ENCODE measurements at regions not wholly inside any gene's neighbourhood (a gene's known extent, or its start where the extent isn't known, plus 50 kb on each side); places are given as distances from the start of the nearest gene placed in this dataset.

DNA sequence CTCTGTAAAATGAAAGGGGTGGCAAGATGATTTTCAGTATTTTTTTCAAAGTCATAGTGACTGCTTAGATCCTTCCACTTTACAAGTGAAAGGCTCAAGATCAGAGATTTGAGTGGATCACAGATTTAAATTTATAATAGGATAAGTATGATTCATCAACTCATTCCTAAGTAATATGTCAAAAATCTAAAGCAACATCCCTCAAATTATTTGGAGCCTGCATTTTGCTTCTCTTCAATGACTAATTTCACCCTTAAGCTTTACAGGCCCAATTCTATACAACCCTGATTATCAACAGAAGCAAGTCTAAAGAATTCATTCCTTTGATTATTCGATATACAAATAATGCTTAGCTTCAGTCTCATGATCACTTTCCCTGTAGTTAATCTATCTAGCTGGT, 93.9 kb upstream of the HEY2 start:
- H3K4me1 Mint-ChIP-seq, result no peaks in the 10 kb centered on the region
- no peaks in the 10 kb centered on the region for H3K27me3 ChIP-seq (replicated peaks in 1 of 4; ENCODE audit: control extremely low read depth in 1 of 4, control insufficient read depth in 3 of 4, insufficient read depth in 4 of 4, low read length in 3 of 4)
- TF ChIP-seq EZH2 (IDR thresholded peaks at IDR 0.05; ENCODE audit: borderline replicate concordance, insufficient read depth, low read depth, low read length, poor library complexity, severe bottlenecking), result no peak
- TF ChIP-seq CTCF (IDR thresholded peaks at IDR 0.05), result no peak
- H3K79me2 ChIP-seq (ENCODE audit: control insufficient read depth, insufficient read depth, low read length), result no peaks in the 10 kb centered on the region
- no peak overlapping the region for H3K9ac ChIP-seq (ENCODE audit: low read length)
- peaks cover 3% of the 10 kb centered on the region for H3K9me3 Mint-ChIP-seq (ENCODE audit: insufficient read depth)
- no peak overlapping the region for H3K27ac ChIP-seq (ENCODE audit: low read length in 2 of 2)
- DNase-seq (no peak), ATAC-seq (ENCODE audit: low read depth) (no peak)
- H3K9me3 ChIP-seq (ENCODE audit: control extremely low read depth in 1 of 3, control insufficient read depth in 2 of 3, insufficient read depth in 1 of 3, low read length in 2 of 3), result peaks cover 0 to 3% (median 0%) of the 10 kb centered on the region in 3 donors
- no peak overlapping the region for H3K27ac Mint-ChIP-seq
- no peak overlapping the region for H3K4me3 ChIP-seq (ENCODE audit: control extremely low read depth in 1 of 5, extremely low read depth in 1 of 5, insufficient read depth in 1 of 5, low read depth in 2 of 5, low read length in 4 of 5)
- ChIA-PET CTCF (no interaction called here), POLR2A (no interaction called here)
- no peaks in the 10 kb centered on the region for H3K36me3 ChIP-seq (replicated peaks in 1 of 2; ENCODE audit: control extremely low read depth in 1 of 2, control insufficient read depth in 1 of 2, extremely low read depth in 1 of 2, insufficient read depth in 2 of 2, low read length in 1 of 2)
- no peaks in the 10 kb centered on the region for H4K20me1 ChIP-seq (ENCODE audit: control insufficient read depth, insufficient read depth, low read length, poor library complexity, severe bottlenecking)
- intact Hi-C loops (cut with micrococcal nuclease), result no loop called here
- H3K4me3 Mint-ChIP-seq, result no peak overlapping the region
- no peaks in the 10 kb centered on the region for H3K4me1 ChIP-seq (ENCODE audit: control insufficient read depth in 2 of 2, insufficient read depth in 2 of 2, low read length in 2 of 2)
- H3K27me3 Mint-ChIP-seq, result peaks cover 24% of the 10 kb centered on the region
- WGBS (ENCODE audit: insufficient coverage), result no CpG with 5 or more reads among the region's 1 CpG
- no peak overlapping the region for H2AFZ ChIP-seq (ENCODE audit: insufficient read depth, low read depth, low read length, poor library complexity, severe bottlenecking)
- no peak overlapping the region for H3K4me2 ChIP-seq (replicated peaks; ENCODE audit: low read depth, low read length, poor library complexity, severe bottlenecking)

- no peaks in the 10 kb centered on the region for H4K20me1 ChIP-seq (ENCODE audit: control insufficient read depth, insufficient read depth, low read length, poor library complexity, severe bottlenecking)
- peaks cover 3% of the 10 kb centered on the region for H3K9me3 Mint-ChIP-seq (ENCODE audit: insufficient read depth)
- no peak overlapping the region for H3K27ac ChIP-seq (ENCODE audit: low read length in 2 of 2)
- no peak overlapping the region for H3K27ac Mint-ChIP-seq
- DNase-seq, result no peak
- no peaks in the 10 kb centered on the region for H3K27me3 ChIP-seq (replicated peaks in 1 of 4; ENCODE audit: control extremely low read depth in 1 of 4, control insufficient read depth in 3 of 4, insufficient read depth in 4 of 4, low read length in 3 of 4)
- no peak overlapping the region for H3K9ac ChIP-seq (ENCODE audit: low read length)
- no peak overlapping the region for H3K4me3 Mint-ChIP-seq
- H3K9me3 ChIP-seq (ENCODE audit: control extremely low read depth in 1 of 3, control insufficient read depth in 2 of 3, insufficient read depth in 1 of 3, low read length in 2 of 3), result peaks cover 0 to 3% (median 0%) of the 10 kb centered on the region in 3 donors
- no peak overlapping the region for H2AFZ ChIP-seq (ENCODE audit: insufficient read depth, low read depth, low read length, poor library complexity, severe bottlenecking)
- no peaks in the 10 kb centered on the region for H3K36me3 ChIP-seq (replicated peaks in 1 of 2; ENCODE audit: control extremely low read depth in 1 of 2, control insufficient read depth in 1 of 2, extremely low read depth in 1 of 2, insufficient read depth in 2 of 2, low read length in 1 of 2)
- no peaks in the 10 kb centered on the region for H3K4me1 Mint-ChIP-seq
- ChIA-PET CTCF (no interaction called here), POLR2A (no interaction called here)
- no peak overlapping the region for H3K4me3 ChIP-seq (ENCODE audit: control extremely low read depth in 1 of 5, extremely low read depth in 1 of 5, insufficient read depth in 1 of 5, low read depth in 2 of 5, low read length in 4 of 5)
- WGBS (ENCODE audit: insufficient coverage), result 96% methylated on average over 4 of the region's 5 CpGs
- no peak overlapping the region for H3K4me2 ChIP-seq (replicated peaks; ENCODE audit: low read depth, low read length, poor library complexity, severe bottlenecking)
- ATAC-seq (ENCODE audit: low read depth), result no peak
- peaks cover 22% of the 10 kb centered on the region for H3K27me3 Mint-ChIP-seq
- intact Hi-C loops (cut with micrococcal nuclease), result no loop called here
- H3K4me1 ChIP-seq (ENCODE audit: control insufficient read depth in 2 of 2, insufficient read depth in 2 of 2, low read length in 2 of 2), result no peaks in the 10 kb centered on the region
- TF ChIP-seq EZH2 (IDR thresholded peaks at IDR 0.05; ENCODE audit: borderline replicate concordance, insufficient read depth, low read depth, low read length, poor library complexity, severe bottlenecking) (no peak), CTCF (IDR thresholded peaks at IDR 0.05) (no peak)
- no peaks in the 10 kb centered on the region for H3K79me2 ChIP-seq (ENCODE audit: control insufficient read depth, insufficient read depth, low read length)
These were observed 93.1 kb upstream of the HEY2 start for GRCh38 chr6:125656287-125656870.
